ENCODE measurements at regions not wholly inside any gene's neighbourhood (a gene's known extent, or its start where the extent isn't known, plus 50 kb on each side); places are given as distances from the start of the nearest gene placed in this dataset.

- TF ChIP-seq CTCF (IDR thresholded peaks at IDR 0.05; ENCODE audit: low read depth, low read length), result no peak
- no peak overlapping the region for H3K4me3 ChIP-seq (ENCODE audit: low read depth, low read length)
These were observed 59.1 kb downstream of the BOD1 start for GRCh38 chr5:173557123-173557903.

GRCh38 chr5:173556142-173557028 lies 60.1 kb downstream of the BOD1 start:
- no peak overlapping the region for H3K4me3 ChIP-seq (ENCODE audit: low read depth, low read length)
- no peak for TF ChIP-seq CTCF (IDR thresholded peaks at IDR 0.05; ENCODE audit: low read depth, low read length)

- H3K4me3 ChIP-seq (ENCODE audit: low read depth, low read length), result no peak overlapping the region
These were observed 61.3 kb downstream of the BOD1 start for GRCh38 chr5:173554989-173555705.

GRCh38 chr5:173554038-173554955 lies 62.2 kb downstream of the BOD1 start:
- no peak overlapping the region for H3K4me3 ChIP-seq (ENCODE audit: low read depth, low read length)
- TF ChIP-seq CTCF (IDR thresholded peaks at IDR 0.05; ENCODE audit: low read depth, low read length), result no peak

More at GRCh38 chr5:173554989-173555705, 61.3 kb downstream of the BOD1 start:
- TF ChIP-seq CTCF (IDR thresholded peaks at IDR 0.05; ENCODE audit: low read depth, low read length), result no peak

- no peak for TF ChIP-seq CTCF (IDR thresholded peaks at IDR 0.05; ENCODE audit: low read depth, low read length)
- H3K4me3 ChIP-seq (ENCODE audit: low read depth, low read length), result no peak overlapping the region
These were observed 65.8 kb downstream of the BOD1 start for GRCh38 chr5:173550641-173551040.

- no peak overlapping the region for H3K4me3 ChIP-seq (ENCODE audit: low read depth, low read length)
- TF ChIP-seq CTCF (IDR thresholded peaks at IDR 0.05; ENCODE audit: low read depth, low read length), result no peak
These were observed 66.8 kb downstream of the BOD1 start for GRCh38 chr5:173549644-173550043.

All from WI38 (cell line).